Colonic mucosa (tissue), 4 donors: ENCODE measurements at regions not wholly inside any gene's neighbourhood (a gene's known extent, or its start where the extent isn't known, plus 50 kb on each side); places are given as distances from the start of the nearest gene placed in this dataset.

Experiments used
- DNase-seq: peaks from one replicate; pipeline ENCODE4 v3.0.0-alpha.2; 2020
- H3K27ac ChIP-seq: fragments of 200-600 bp; one replicate; pipeline ENCODE4 v1.8.0; 2021
- H3K27me3 ChIP-seq: fragments of 200-600 bp; one replicate; pipeline ENCODE4 v1.8.0; 2021
- H3K36me3 ChIP-seq: fragments of 200-600 bp; one replicate; pipeline ENCODE4 v1.8.0; 2021
- H3K4me1 ChIP-seq: fragments of 200-600 bp; one replicate; pipeline ENCODE4 v1.8.0; 2021; ENCODE audit warnings: mild to moderate bottlenecking
- H3K4me3 ChIP-seq: fragments of 200-600 bp; one replicate; pipeline ENCODE4 v1.8.0; 2021
- H3K9ac ChIP-seq, 2 donors: one replicate each; pipeline ENCODE4 v1.7.0; 2013; ENCODE audit warnings: control low read depth in 2 of 2, low read depth in 2 of 2, low read length in 2 of 2
- H3K9me3 ChIP-seq: fragments of 200-600 bp; one replicate; pipeline ENCODE4 v1.8.0; 2021
- intact Hi-C: fragments of 100-400 bp; cut with DNase I; formaldehyde crosslinking; loops from one replicate; pipeline ENCODE4 v1.14.1; 2022
- TF ChIP-seq, protein P1 (sequence below): fragments of 200-600 bp; IDR thresholded peaks from one replicate; pipeline ENCODE4 v1.8.0; 2022; ENCODE audit warnings: antibody characterized with exemption, mild to moderate bottlenecking
- donor health status: healthy.
- donor health status: DM: no; HTN: no; CAD: no.
- donor health status: DM: no; HTN: no; CAD: no.

DNA sequence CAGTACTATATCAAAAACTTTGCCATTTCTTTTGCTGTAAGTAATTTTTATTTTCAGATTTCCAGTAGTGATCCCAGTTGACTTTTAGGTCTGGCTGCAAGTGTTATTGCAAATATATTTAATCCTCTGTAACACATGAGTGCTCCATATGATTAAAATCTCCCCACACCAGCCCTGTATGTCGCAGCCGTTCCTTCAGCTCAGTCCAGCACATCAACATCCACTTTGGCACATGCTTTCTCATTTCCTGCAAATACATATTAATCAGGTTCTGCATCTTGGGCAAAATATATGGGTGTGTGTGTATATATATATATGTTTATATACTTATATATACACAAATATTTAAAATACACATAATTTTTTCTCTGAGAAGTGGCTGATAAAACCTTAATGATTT, 919.5 kb downstream of the JRKL start:
- DNase-seq, result no peak
- Histone ChIP-seq H3K36me3 (no peaks in the 10 kb centered on the region), H3K4me3 (no peak overlapping the region), H3K27ac (no peak overlapping the region), H3K4me1 (no peaks in the 10 kb centered on the region), H3K27me3 (no peaks in the 10 kb centered on the region), H3K9ac (no peak overlapping the region), H3K9me3 (no peaks in the 10 kb centered on the region)
- TF ChIP-seq, protein P1, sequence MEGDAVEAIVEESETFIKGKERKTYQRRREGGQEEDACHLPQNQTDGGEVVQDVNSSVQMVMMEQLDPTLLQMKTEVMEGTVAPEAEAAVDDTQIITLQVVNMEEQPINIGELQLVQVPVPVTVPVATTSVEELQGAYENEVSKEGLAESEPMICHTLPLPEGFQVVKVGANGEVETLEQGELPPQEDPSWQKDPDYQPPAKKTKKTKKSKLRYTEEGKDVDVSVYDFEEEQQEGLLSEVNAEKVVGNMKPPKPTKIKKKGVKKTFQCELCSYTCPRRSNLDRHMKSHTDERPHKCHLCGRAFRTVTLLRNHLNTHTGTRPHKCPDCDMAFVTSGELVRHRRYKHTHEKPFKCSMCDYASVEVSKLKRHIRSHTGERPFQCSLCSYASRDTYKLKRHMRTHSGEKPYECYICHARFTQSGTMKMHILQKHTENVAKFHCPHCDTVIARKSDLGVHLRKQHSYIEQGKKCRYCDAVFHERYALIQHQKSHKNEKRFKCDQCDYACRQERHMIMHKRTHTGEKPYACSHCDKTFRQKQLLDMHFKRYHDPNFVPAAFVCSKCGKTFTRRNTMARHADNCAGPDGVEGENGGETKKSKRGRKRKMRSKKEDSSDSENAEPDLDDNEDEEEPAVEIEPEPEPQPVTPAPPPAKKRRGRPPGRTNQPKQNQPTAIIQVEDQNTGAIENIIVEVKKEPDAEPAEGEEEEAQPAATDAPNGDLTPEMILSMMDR, result no peak
- intact Hi-C loops, result no loop called here

DNA sequence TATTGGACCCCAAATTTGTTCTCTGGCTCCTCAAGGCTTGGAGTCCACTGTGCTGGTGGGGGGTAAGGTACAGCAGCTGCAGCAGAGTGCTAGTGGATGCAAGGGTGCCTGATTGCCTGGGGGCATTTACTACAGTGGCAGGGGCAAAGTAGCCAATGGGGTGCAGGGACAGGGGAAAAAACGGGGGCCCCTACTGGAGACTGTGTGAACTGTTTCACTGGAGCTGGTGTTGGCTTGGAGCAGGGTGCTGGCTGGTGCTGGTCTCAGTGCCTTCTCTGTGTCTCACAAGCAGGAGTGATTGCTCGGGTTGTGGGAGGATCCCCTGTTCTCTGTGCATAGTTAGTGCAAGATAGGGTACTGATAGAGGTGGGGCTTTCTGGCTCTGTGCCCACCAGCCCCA, 935.9 kb downstream of the JRKL start:
- H3K27ac ChIP-seq, result no peak overlapping the region
- intact Hi-C loops, result no loop called here
- H3K9ac ChIP-seq, result no peak overlapping the region
- H3K27me3 ChIP-seq, result no peaks in the 10 kb centered on the region
- no peaks in the 10 kb centered on the region for H3K36me3 ChIP-seq
- no peak overlapping the region for H3K4me3 ChIP-seq
- no peak for DNase-seq
- TF ChIP-seq, protein P1, result no peak
- H3K4me1 ChIP-seq, result no peaks in the 10 kb centered on the region
- no peaks in the 10 kb centered on the region for H3K9me3 ChIP-seq

DNA sequence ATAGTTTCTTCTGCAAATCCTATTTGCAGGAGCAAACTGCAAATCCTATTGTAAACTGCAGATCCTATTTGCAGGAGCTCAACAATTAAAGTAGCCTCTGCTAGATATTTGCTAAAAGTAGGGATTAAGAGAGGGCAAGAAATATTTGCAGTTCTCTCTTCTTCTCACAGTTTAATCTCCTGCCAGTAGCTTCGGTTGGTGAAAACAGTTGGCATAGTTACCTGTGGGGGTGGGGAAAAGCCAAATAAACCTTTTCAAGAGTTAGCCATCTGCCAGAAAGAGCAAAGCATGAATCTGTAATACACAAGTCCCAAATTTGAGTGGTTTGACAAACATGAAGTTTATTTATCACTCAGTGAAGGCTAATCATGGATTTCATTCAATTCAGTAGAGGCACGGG, 942.5 kb downstream of the JRKL start:
- TF ChIP-seq, protein P1, result no peak
- intact Hi-C loops, result no loop called here
- H3K9me3 ChIP-seq, result no peaks in the 10 kb centered on the region

DNA sequence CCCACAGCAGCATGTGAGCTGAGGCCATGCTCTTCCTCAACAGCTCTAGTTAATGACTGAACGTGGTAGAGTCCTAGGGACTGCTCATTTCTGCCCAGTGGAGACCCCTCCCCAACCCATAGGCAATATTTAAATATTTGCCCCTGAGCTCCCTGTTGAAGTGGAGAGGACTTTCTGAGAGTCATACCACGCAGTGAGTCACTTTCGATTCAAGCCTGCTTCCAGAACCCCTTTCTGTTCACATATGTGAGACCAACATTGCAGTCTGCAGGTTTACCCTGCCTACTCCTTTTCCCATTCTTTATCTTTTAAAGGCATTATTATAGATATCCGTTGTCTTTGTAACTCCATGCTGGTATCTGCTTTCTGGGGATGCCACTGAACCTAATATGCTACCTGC, 946.3 kb downstream of the JRKL start:
- Histone ChIP-seq H3K36me3 (no peaks in the 10 kb centered on the region), H3K9ac (no peak overlapping the region), H3K9me3 (no peaks in the 10 kb centered on the region), H3K4me3 (no peak overlapping the region), H3K4me1 (no peaks in the 10 kb centered on the region), H3K27me3 (no peaks in the 10 kb centered on the region), H3K27ac (no peak overlapping the region)
- no peak for DNase-seq
- TF ChIP-seq, protein P1, result no peak
- intact Hi-C loops, result no loop called here

More for the DNA sequence above, 942.5 kb downstream of the JRKL start:
- DNase-seq, result no peak
- Histone ChIP-seq H3K36me3 (no peaks in the 10 kb centered on the region), H3K4me1 (no peaks in the 10 kb centered on the region), H3K27me3 (no peaks in the 10 kb centered on the region), H3K9ac (no peak overlapping the region), H3K27ac (no peak overlapping the region), H3K4me3 (no peak overlapping the region)

DNA sequence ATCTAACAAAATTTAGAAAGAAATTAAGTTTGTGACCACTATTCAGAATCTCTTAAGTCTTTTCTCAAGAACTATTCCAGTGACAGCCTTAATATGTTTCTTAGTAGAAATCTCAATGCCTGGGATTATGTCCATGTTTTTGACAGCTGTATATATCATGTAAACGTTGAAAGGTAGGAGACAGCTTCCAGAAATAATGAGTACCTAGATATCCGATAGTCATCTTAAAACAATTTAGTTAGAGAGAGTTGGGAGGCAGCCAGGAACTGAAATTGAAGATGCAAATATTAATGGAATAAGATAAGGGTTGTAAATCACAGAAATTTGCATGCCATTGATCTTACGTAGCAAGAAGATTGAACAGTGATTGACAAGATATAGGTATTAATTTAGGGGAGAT, 955.2 kb downstream of the JRKL start:
- DNase-seq, result no peak
- H3K36me3 ChIP-seq, result no peaks in the 10 kb centered on the region
- H3K9me3 ChIP-seq, result peaks cover 7% of the 10 kb centered on the region
- TF ChIP-seq, protein P1, result no peak
- no peak overlapping the region for H3K4me3 ChIP-seq
- no peak overlapping the region for H3K9ac ChIP-seq
- no peaks in the 10 kb centered on the region for H3K4me1 ChIP-seq
- intact Hi-C loops, result no loop called here
- no peak overlapping the region for H3K27ac ChIP-seq
- H3K27me3 ChIP-seq, result no peaks in the 10 kb centered on the region

DNA sequence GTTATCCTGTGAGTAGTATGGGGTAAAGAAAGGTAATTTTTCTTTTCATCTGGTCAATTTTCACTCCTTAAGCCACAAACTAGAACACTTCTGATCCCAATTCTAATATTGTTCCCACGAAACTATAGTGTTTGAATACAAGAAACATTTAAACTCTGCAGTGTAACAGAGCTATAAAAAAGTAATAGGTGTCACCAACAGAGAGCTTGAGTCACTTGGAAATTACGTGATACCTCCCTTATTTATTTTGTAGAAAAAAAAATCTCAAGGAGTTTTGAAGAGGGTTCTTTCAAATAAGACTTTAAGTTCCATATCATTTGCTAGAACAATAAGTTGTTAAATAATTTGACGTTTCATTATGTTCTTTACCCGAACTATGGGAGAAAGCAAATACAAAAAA, 959.4 kb downstream of the JRKL start:
- TF ChIP-seq, protein P1, result no peak
- intact Hi-C loops, result no loop called here

More for the DNA sequence above, 959.4 kb downstream of the JRKL start:
- Histone ChIP-seq H3K9me3 (no peaks in the 10 kb centered on the region), H3K4me3 (no peak overlapping the region), H3K4me1 (no peaks in the 10 kb centered on the region), H3K9ac (no peak overlapping the region), H3K27ac (no peak overlapping the region), H3K27me3 (no peaks in the 10 kb centered on the region), H3K36me3 (no peaks in the 10 kb centered on the region)
- DNase-seq, result no peak
